T-helper 1 cell treated with Interleukin-12 subunit alpha and Interleukin-12 subunit beta and Interleukin-4 antibody, amounts not matched to agents 30 ng/mL and 1 ng/mL, for 36 hours (primary cell): ENCODE measurements at regions not wholly inside any gene's neighbourhood (a gene's known extent, or its start where the extent isn't known, plus 50 kb on each side); places are given as distances from the start of the nearest gene placed in this dataset.

Source experiments
- intact Hi-C: fragments of 100-400 bp; cut with micrococcal nuclease; formaldehyde crosslinking; loops from one replicate; pipeline ENCODE4 v1.15.1; 2024

- intact Hi-C loops, result no loop called here
Measured at GRCh38 chr5:40416098-40416497, 263.6 kb upstream of the PTGER4 start.

GRCh38 chr5:40414922-40415321, 264.8 kb upstream of the PTGER4 start:
- intact Hi-C loops, result no loop called here

GRCh38 chr5:40413743-40414142, 266.0 kb upstream of the PTGER4 start:
- intact Hi-C loops, result no loop called here

- intact Hi-C loops, result no loop called here
Measured at GRCh38 chr5:40412771-40413170, 266.9 kb upstream of the PTGER4 start.

- intact Hi-C loops, result loop anchor here (1.0 to 2.0 kb wide), 17 partner anchors 18 to 1234 kb away; partner anchors contain the start of genes PTGER4, RPL37 and TTC33
Measured at GRCh38 chr5:40410964-40411635, 268.6 kb upstream of the PTGER4 start.

- intact Hi-C loops, result loop anchor here (1.0 to 2.0 kb wide), 17 partner anchors 19 to 1234 kb away; partner anchors contain the start of genes PTGER4, RPL37 and TTC33
Measured at GRCh38 chr5:40410231-40410861, 269.4 kb upstream of the PTGER4 start.

- intact Hi-C loops, result no loop called here
Measured at GRCh38 chr5:40409601-40410000, 270.1 kb upstream of the PTGER4 start.

GRCh38 chr5:40406741-40407211, 272.9 kb upstream of the PTGER4 start:
- intact Hi-C loops, result loop anchor here (1.0 to 2.0 kb wide), 6 partner anchors 8 to 1196 kb away; partner anchors contain the start of genes PTGER4 and TTC33

- intact Hi-C loops, result loop anchor here (1.0 to 2.0 kb wide), 7 partner anchors 8 to 1195 kb away; partner anchors contain the start of genes PTGER4 and TTC33
Measured at GRCh38 chr5:40405996-40406740, 273.5 kb upstream of the PTGER4 start.

- intact Hi-C loops, result loop anchor here (2.0 kb wide), 1 partner anchor 72 kb away; no protein-coding TSS in a partner anchor
Measured at GRCh38 chr5:40405230-40405629, 274.5 kb upstream of the PTGER4 start.

- intact Hi-C loops, result loop anchor here (1.0 to 5.0 kb wide), 5 partner anchors 13 to 182 kb away; no protein-coding TSS in a partner anchor
Measured at GRCh38 chr5:40404613-40405012, 275.1 kb upstream of the PTGER4 start.

- intact Hi-C loops, result loop anchor here (5.0 kb wide), 1 partner anchor 180 kb away; no protein-coding TSS in a partner anchor
Measured at GRCh38 chr5:40402007-40402364, 277.7 kb upstream of the PTGER4 start.

GRCh38 chr5:40401284-40402006, 278.3 kb upstream of the PTGER4 start:
- intact Hi-C loops, result loop anchor here (5.0 kb wide), 1 partner anchor 179 kb away; no protein-coding TSS in a partner anchor

GRCh38 chr5:40400245-40400644, 279.5 kb upstream of the PTGER4 start:
- intact Hi-C loops, result loop anchor here (5.0 kb wide), 1 partner anchor 178 kb away; no protein-coding TSS in a partner anchor

- intact Hi-C loops, result no loop called here
Measured at GRCh38 chr5:40399349-40399748, 280.4 kb upstream of the PTGER4 start.

- intact Hi-C loops, result loop anchor here (1.0 kb wide), 2 partner anchors 8 to 12 kb away; no protein-coding TSS in a partner anchor
Measured at GRCh38 chr5:40397976-40398375, 281.7 kb upstream of the PTGER4 start.

- intact Hi-C loops, result loop anchor here (1.0 kb wide), 1 partner anchor 11 kb away; no protein-coding TSS in a partner anchor
Measured at GRCh38 chr5:40397091-40397490, 282.6 kb upstream of the PTGER4 start.

GRCh38 chr5:40396317-40396716, 283.4 kb upstream of the PTGER4 start:
- intact Hi-C loops, result no loop called here

GRCh38 chr5:40395251-40395650, 284.5 kb upstream of the PTGER4 start:
- intact Hi-C loops, result no loop called here

GRCh38 chr5:40394698-40395097, 285.0 kb upstream of the PTGER4 start:
- intact Hi-C loops, result no loop called here

GRCh38 chr5:40391642-40392041, 288.1 kb upstream of the PTGER4 start:
- intact Hi-C loops, result loop anchor here (1.0 kb wide), 1 partner anchor 13 kb away; no protein-coding TSS in a partner anchor
